Suprapubic skin (tissue), 4 donors: ENCODE measurements at regions not wholly inside any gene's neighbourhood (a gene's known extent, or its start where the extent isn't known, plus 50 kb on each side); places are given as distances from the start of the nearest gene placed in this dataset.

Experiments
- DNase-seq, 2 donors: peaks; one replicate each; pipeline ENCODE4 v3.0.0-alpha.2; 2019; ENCODE audit warnings: low spot score in 2 of 2
- H3K27ac ChIP-seq: fragments of 200-600 bp; sonication (generic); one replicate; pipeline ENCODE4 v1.5.1; 2019
- H3K27me3 ChIP-seq: fragments of 200-600 bp; sonication (generic); one replicate; pipeline ENCODE4 v1.5.1; 2019
- H3K36me3 ChIP-seq: fragments of 200-600 bp; sonication (generic); one replicate; pipeline ENCODE4 v1.5.1; 2019
- H3K4me1 ChIP-seq: fragments of 200-600 bp; sonication (generic); one replicate; pipeline ENCODE4 v1.5.1; 2019
- H3K4me3 ChIP-seq: fragments of 200-600 bp; sonication (generic); one replicate; pipeline ENCODE4 v1.5.1; 2019; ENCODE audit warnings: mild to moderate bottlenecking
- H3K9me3 ChIP-seq: fragments of 200-600 bp; sonication (generic); one replicate; pipeline ENCODE4 v1.5.1; 2019
- CTCF ChIP-seq, 2 donors: fragments of 200-600 bp in 1 of 2; fragments of 450-650 bp in 1 of 2; sonication (generic) in 1 of 2; IDR thresholded peaks; one replicate each; pipeline ENCODE4 v1.5.1; 2016 to 2019; ENCODE audit warnings: antibody characterized with exemption in 2 of 2, mild to moderate bottlenecking in 1 of 2, moderate library complexity in 1 of 2
- EP300 ChIP-seq: sonication (generic); formaldehyde crosslinking; IDR thresholded peaks from one replicate; pipeline ENCODE4 v1.6.1; 2017; ENCODE audit warnings: antibody characterized with exemption
- POLR2A ChIP-seq, 2 donors: fragments of 450-650 bp; IDR thresholded peaks; one replicate each; pipeline ENCODE4 v1.6.1; 2017; ENCODE audit warnings: antibody characterized with exemption in 2 of 2, mild to moderate bottlenecking in 2 of 2, moderate library complexity in 2 of 2
- POLR2AphosphoS5 ChIP-seq, 3 donors: sonication (generic); formaldehyde crosslinking; IDR thresholded peaks; one replicate each; pipeline ENCODE4 v1.6.1; 2017; ENCODE audit warnings: antibody characterized with exemption in 3 of 3
- WGBS: methylation state at CpG from one replicate; pipeline ENCODE4 v1.1.5; 2018; 5-methylcytosine and 5-hydroxymethylcytosine counted together

- TF ChIP-seq CTCF (IDR thresholded peaks at IDR 0.05) (no peak), POLR2A (IDR thresholded peaks at IDR 0.05) (no peak), POLR2AphosphoS5 (IDR thresholded peaks at IDR 0.05) (no peak), EP300 (no peak)
- Histone ChIP-seq H3K9me3 (no peaks in the 10 kb centered on the region), H3K4me3 (no peak overlapping the region), H3K36me3 (no peaks in the 10 kb centered on the region), H3K4me1 (no peaks in the 10 kb centered on the region), H3K27ac (no peak overlapping the region), H3K27me3 (no peaks in the 10 kb centered on the region)
- DNase-seq = no peak
- WGBS = 64% methylated on average over 2 of the region's 2 CpGs
Observed at GRCh38 chr4:83875437-83875836, 339.5 kb downstream of the GPAT3 start.

- TF ChIP-seq EP300 (no peak), POLR2AphosphoS5 (IDR thresholded peaks at IDR 0.05) (no peak), POLR2A (IDR thresholded peaks at IDR 0.05) (no peak), CTCF (IDR thresholded peaks at IDR 0.05) (no peak)
- 66% methylated on average over 2 of the region's 2 CpGs for WGBS
Observed at GRCh38 chr4:83873996-83874395, 338.1 kb downstream of the GPAT3 start.

GRCh38 chr4:83870328-83870950 lies 334.5 kb downstream of the GPAT3 start:
- Histone ChIP-seq H3K27ac (no peak overlapping the region), H3K36me3 (no peaks in the 10 kb centered on the region), H3K4me3 (no peak overlapping the region), H3K27me3 (no peaks in the 10 kb centered on the region), H3K9me3 (no peaks in the 10 kb centered on the region), H3K4me1 (no peaks in the 10 kb centered on the region)
- TF ChIP-seq POLR2AphosphoS5 (IDR thresholded peaks at IDR 0.05) (no peak), EP300 (no peak), CTCF (IDR thresholded peaks at IDR 0.05) (no peak), POLR2A (IDR thresholded peaks at IDR 0.05) (no peak)
- DNase-seq = no peak
- 72% methylated on average over 5 of the region's 5 CpGs for WGBS

More at GRCh38 chr4:83873996-83874395, 338.1 kb downstream of the GPAT3 start:
- Histone ChIP-seq H3K27ac (no peak overlapping the region), H3K4me3 (no peak overlapping the region), H3K27me3 (no peaks in the 10 kb centered on the region), H3K9me3 (no peaks in the 10 kb centered on the region), H3K36me3 (no peaks in the 10 kb centered on the region), H3K4me1 (no peaks in the 10 kb centered on the region)
- no peak for DNase-seq

- WGBS = 52% methylated on average over 4 of the region's 4 CpGs
Observed at GRCh38 chr4:83866834-83867621, 331.1 kb downstream of the GPAT3 start.

More at GRCh38 chr4:83866834-83867621, 331.1 kb downstream of the GPAT3 start:
- no peak for DNase-seq
- H3K4me1 ChIP-seq = no peaks in the 10 kb centered on the region
- TF ChIP-seq EP300 (no peak), CTCF (IDR thresholded peaks at IDR 0.05) (no peak), POLR2A (IDR thresholded peaks at IDR 0.05) (no peak), POLR2AphosphoS5 (IDR thresholded peaks at IDR 0.05) (no peak)
- H3K4me3 ChIP-seq = no peak overlapping the region
- H3K9me3 ChIP-seq = no peaks in the 10 kb centered on the region
- no peak overlapping the region for H3K27ac ChIP-seq
- no peaks in the 10 kb centered on the region for H3K27me3 ChIP-seq
- no peaks in the 10 kb centered on the region for H3K36me3 ChIP-seq
